Spleen (tissue), 11 donors: ENCODE measurements at regions not wholly inside any gene's neighbourhood (a gene's known extent, or its start where the extent isn't known, plus 50 kb on each side); places are given as distances from the start of the nearest gene placed in this dataset.

Experiments used
- DNase-seq: peaks from one replicate; pipeline ENCODE4 v3.0.0-alpha.2; 2020
- H3K27ac ChIP-seq, 8 donors: fragments of 200-600 bp; sonication (generic) in 7 of 8; 1 replicate in 4 of 8; 2 replicates in 4 of 8; pipeline versions ENCODE4 v1.5.0 to v1.8.0; 2016 to 2021; ENCODE audit warnings: inconsistent platforms in 4 of 8, mild to moderate bottlenecking in 4 of 8, moderate library complexity in 1 of 8
- H3K27me3 ChIP-seq, 7 donors: fragments of 200-600 bp; sonication (generic) in 6 of 7; replicated peaks in 1 of 7; 1 replicate in 4 of 7; 2 replicates in 3 of 7; pipeline versions ENCODE4 v1.5.0 to v1.8.0; 2016 to 2021; ENCODE audit warnings: inconsistent platforms in 3 of 7, mild to moderate bottlenecking in 1 of 7
- H3K36me3 ChIP-seq, 6 donors: fragments of 200-600 bp; sonication (generic) in 5 of 6; 1 replicate in 4 of 6; 2 replicates in 2 of 6; pipeline versions ENCODE4 v1.5.0 to v1.8.0; 2016 to 2021; ENCODE audit warnings: inconsistent platforms in 2 of 6
- H3K4me1 ChIP-seq, 6 donors: fragments of 200-600 bp; sonication (generic) in 5 of 6; 1 replicate in 3 of 6; 2 replicates in 3 of 6; pipeline versions ENCODE4 v1.5.0 to v1.8.0; 2016 to 2021; ENCODE audit warnings: inconsistent platforms in 3 of 6
- H3K4me3 ChIP-seq, 8 donors: fragments of 200-600 bp; sonication (generic) in 7 of 8; 1 replicate in 4 of 8; 2 replicates in 4 of 8; pipeline versions ENCODE4 v1.5.0 to v1.8.0; 2016 to 2021; ENCODE audit warnings: inconsistent platforms in 4 of 8, mild to moderate bottlenecking in 4 of 8, moderate library complexity in 2 of 8
- H3K9me3 ChIP-seq, 8 donors: fragments of 200-600 bp; sonication (generic) in 7 of 8; 1 replicate in 4 of 8; 2 replicates in 4 of 8; pipeline versions ENCODE4 v1.5.0 to v1.8.0; 2016 to 2021; ENCODE audit warnings: inconsistent platforms in 4 of 8
- CTCF ChIP-seq, 11 experiments: fragments of 200-600 bp in 7 of 11; fragments of 450-650 bp in 4 of 11; sonication (generic) in 4 of 11; IDR thresholded peaks in 8 of 11; conservative IDR thresholded peaks in 3 of 11; 1 replicate in 7 of 11; 2 replicates in 4 of 11; pipeline versions ENCODE4 v1.4.0 to v1.8.0; 2016 to 2021; ENCODE audit warnings: antibody characterized with exemption in 11 of 11, inconsistent platforms in 4 of 11, mild to moderate bottlenecking in 1 of 11
- POLR2A ChIP-seq, 3 donors: fragments of 450-650 bp; IDR thresholded peaks; one replicate each; pipeline ENCODE4 v1.5.1; 2017; ENCODE audit warnings: antibody characterized with exemption in 3 of 3, mild to moderate bottlenecking in 1 of 3
- POLR2AphosphoS5 ChIP-seq, 3 donors: sonication (generic); formaldehyde crosslinking; IDR thresholded peaks; one replicate each; pipeline ENCODE4 v1.5.1; 2017; ENCODE audit warnings: antibody characterized with exemption in 3 of 3
- WGBS, 5 donors: extraction: QIAGEN DNeasy Blood & Tissue Kit in 3 of 5; methylation state at CpG; one replicate each; pipeline versions ENCODE4 v1.1.5 to v1.1.7; 2013 to 2018; 5-methylcytosine and 5-hydroxymethylcytosine counted together
- intact Hi-C: fragments of 100-400 bp; cut with DNase I; formaldehyde crosslinking; loops from one replicate; pipeline ENCODE4 v1.15.0; 2023; ENCODE audit warnings: low total_unique reads
- donor health status: healthy with polysubstance abuse.
- donor health status: DM: no; HTN: no; CAD: no; lungs with moderate emphysema.
- donor health status: DM: no; HTN: no; CAD: no.
- donor health status: Bipolar disorder and iron deficiency.
- donor health status: healthy.
- donor health status: DM: no; HTN: no; CAD: no.
- donor health status: DM: yes; HTN: yes; CAD: no.

GRCh38 chr6:91498576-91498975 is 911.7 kb upstream of the MAP3K7 start:
- H3K27me3 ChIP-seq = no peaks in the 10 kb centered on the region
- H3K4me1 ChIP-seq = no peaks in the 10 kb centered on the region
- H3K4me3 ChIP-seq = no peak overlapping the region
- DNase-seq = no peak
- TF ChIP-seq POLR2AphosphoS5 (IDR thresholded peaks at IDR 0.05) = no peak
- TF ChIP-seq POLR2A (IDR thresholded peaks at IDR 0.05) = no peak
- TF ChIP-seq CTCF (IDR thresholded peaks at IDR 0.05 in 8 of 11, conservative IDR thresholded peaks at IDR 0.05 in 3 of 11) = no peak
- no peak overlapping the region for H3K27ac ChIP-seq
- no peaks in the 10 kb centered on the region for H3K36me3 ChIP-seq
- intact Hi-C loops = no loop called here
- no peaks in the 10 kb centered on the region for H3K9me3 ChIP-seq
- whole genome bisulfite sequencing, 5 donors = 89 to 100% (median 91%) methylated on average over 1 of the region's 1 CpG

GRCh38 chr6:91497770-91498169 is 910.9 kb upstream of the MAP3K7 start:
- no peaks in the 10 kb centered on the region for H3K27me3 ChIP-seq
- no peaks in the 10 kb centered on the region for H3K36me3 ChIP-seq
- no peak overlapping the region for H3K4me3 ChIP-seq
- TF ChIP-seq POLR2A (IDR thresholded peaks at IDR 0.05) (no peak), POLR2AphosphoS5 (IDR thresholded peaks at IDR 0.05) (no peak), CTCF (IDR thresholded peaks at IDR 0.05 in 8 of 11, conservative IDR thresholded peaks at IDR 0.05 in 3 of 11) (no peak)
- 85 to 95% (median 95%) methylated on average over 1 of the region's 1 CpG for WGBS, 5 donors
- H3K4me1 ChIP-seq = no peaks in the 10 kb centered on the region
- no peak overlapping the region for H3K27ac ChIP-seq
- intact Hi-C loops = no loop called here
- H3K9me3 ChIP-seq = no peaks in the 10 kb centered on the region
- DNase-seq = no peak

DNA sequence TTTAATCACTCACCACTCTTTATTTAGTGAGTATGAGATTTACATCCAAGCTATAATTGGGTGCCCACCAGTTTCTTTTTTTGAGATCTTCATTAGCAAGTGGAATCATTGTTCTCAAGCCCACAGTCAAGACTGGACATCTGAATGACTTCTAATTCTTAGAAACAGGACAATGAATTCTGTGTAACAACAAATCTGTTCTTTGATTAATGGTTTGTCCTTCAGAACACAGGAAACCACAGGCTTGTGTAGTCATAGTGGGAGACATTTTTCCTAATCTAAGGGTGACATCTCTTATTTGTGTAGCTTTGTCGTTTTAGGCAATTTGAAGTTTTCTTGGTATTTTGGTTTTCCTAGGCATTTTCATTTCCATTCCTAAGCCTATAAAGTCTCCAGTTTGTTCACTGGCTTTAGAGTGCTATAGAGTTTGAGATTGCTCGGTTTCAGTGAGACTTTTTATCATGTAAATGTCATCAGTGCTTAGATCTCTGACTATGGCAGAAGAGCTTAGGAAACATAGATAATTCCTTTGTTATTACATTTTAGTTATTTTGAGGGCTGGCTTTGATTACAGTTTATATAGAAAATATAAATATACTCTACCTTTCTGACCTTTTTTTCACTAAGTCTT is 903.9 kb upstream of the MAP3K7 start:
- H3K4me3 ChIP-seq = no peak overlapping the region
- no peaks in the 10 kb centered on the region for H3K27me3 ChIP-seq
- H3K36me3 ChIP-seq = no peaks in the 10 kb centered on the region
- 31 to 43% (median 35%) methylated on average over 2 of the region's 2 CpGs for WGBS, 5 donors
- TF ChIP-seq POLR2AphosphoS5 (IDR thresholded peaks at IDR 0.05) (no peak), POLR2A (IDR thresholded peaks at IDR 0.05) (no peak), CTCF (IDR thresholded peaks at IDR 0.05 in 8 of 11, conservative IDR thresholded peaks at IDR 0.05 in 3 of 11) (no peak)
- H3K4me1 ChIP-seq = no peaks in the 10 kb centered on the region
- no peaks in the 10 kb centered on the region for H3K9me3 ChIP-seq
- H3K27ac ChIP-seq = no peak overlapping the region
- intact Hi-C loops = no loop called here
- no peak for DNase-seq

- H3K4me3 ChIP-seq = no peak overlapping the region
- H3K27me3 ChIP-seq = no peaks in the 10 kb centered on the region
- TF ChIP-seq POLR2AphosphoS5 (IDR thresholded peaks at IDR 0.05) (no peak), CTCF (IDR thresholded peaks at IDR 0.05 in 8 of 11, conservative IDR thresholded peaks at IDR 0.05 in 3 of 11) (no peak), POLR2A (IDR thresholded peaks at IDR 0.05) (no peak)
- intact Hi-C loops = no loop called here
- no peak for DNase-seq
- peaks cover 0 to 3% (median 0%) of the 10 kb centered on the region in 6 donors for H3K4me1 ChIP-seq
- no peaks in the 10 kb centered on the region for H3K36me3 ChIP-seq
- no peak overlapping the region for H3K27ac ChIP-seq
- WGBS, 5 donors = 50 to 74% (median 63%) methylated on average over 2 of the region's 2 CpGs
- H3K9me3 ChIP-seq = no peaks in the 10 kb centered on the region
These were observed 901.0 kb upstream of the MAP3K7 start for GRCh38 chr6:91487696-91488392.
